H1 (cell line): ENCODE measurements at regions not wholly inside any gene's neighbourhood (a gene's known extent, or its start where the extent isn't known, plus 50 kb on each side); places are given as distances from the start of the nearest gene placed in this dataset.

Experiments used
- CTCF ChIA-PET: fragments of 300-600 bp; sonication (Branson Sonifier 250); formaldehyde crosslinking; loops from one replicate; lab custom pipeline; 2021; ENCODE audit not compliant: partially characterized antibody; lab: Charles Lee
- POLR2A ChIA-PET: fragments of 300-600 bp; sonication (Branson Sonifier 250); formaldehyde crosslinking; loops from one replicate; lab custom pipeline; 2021; ENCODE audit warnings: inconsistent platforms; ENCODE audit not compliant: partially characterized antibody; lab: Charles Lee
- DNase-seq, 2 experiments: peaks; one replicate each; pipeline versions ENCODE4 v3.0.0 to v3.0.0-alpha.2; 2010 to 2022; ENCODE audit warnings: low spot score in 2 of 2, low read depth in 1 of 2, mixed read lengths in 1 of 2
- FAIRE-seq: peaks from 2 replicates; lab custom pipeline; 2011; peaks lifted over from hg19 to GRCh38; lab: Jason Lieb, UNC
- H2AFZ ChIP-seq: 2 replicates; pipeline ENCODE4 v1.8.1; 2012; ENCODE audit warnings: low read length, inconsistent platforms
- H2AK5ac ChIP-seq: 2 replicates; pipeline ENCODE4 v1.6.1; 2013; ENCODE audit warnings: low read depth, low read length
- H2BK120ac ChIP-seq: replicated peaks from 2 replicates; pipeline ENCODE3; 2013; ENCODE audit warnings: low read depth, low read length, inconsistent platforms
- H2BK12ac ChIP-seq: 2 replicates; pipeline ENCODE4 v1.6.1; 2013; ENCODE audit warnings: low read depth, low read length
- H2BK15ac ChIP-seq: 2 replicates; pipeline ENCODE4 v1.6.1; 2013; ENCODE audit warnings: low read length
- H2BK20ac ChIP-seq: 2 replicates; pipeline ENCODE4 v1.6.1; 2013; ENCODE audit warnings: low read length
- H2BK5ac ChIP-seq: 2 replicates; pipeline ENCODE4 v1.6.1; 2013; ENCODE audit warnings: low read depth, low read length
- H3K14ac ChIP-seq: 2 replicates; pipeline ENCODE4 v1.6.1; 2013; ENCODE audit warnings: inconsistent platforms; ENCODE audit not compliant: insufficient read length
- H3K18ac ChIP-seq: 2 replicates; pipeline ENCODE4 v1.6.1; 2013; ENCODE audit warnings: low read length; ENCODE audit errors: extremely low read depth
- H3K23ac ChIP-seq: 2 replicates; pipeline ENCODE4 v1.6.1; 2013; ENCODE audit warnings: inconsistent platforms; ENCODE audit not compliant: insufficient read length
- H3K23me2 ChIP-seq: 2 replicates; pipeline ENCODE4 v1.6.1; 2013; ENCODE audit warnings: low read depth, low read length
- H3K27ac ChIP-seq: 2 replicates; pipeline ENCODE4 v1.6.1; 2011; ENCODE audit warnings: low read depth, low read length, inconsistent platforms
- H3K27me3 ChIP-seq, 4 experiments: replicated peaks in 1 of 4; 1 replicate in 1 of 4; 2 replicates in 3 of 4; pipeline versions ENCODE4 v1.6.1 to v1.8.1; 2011 to 2013; ENCODE audit warnings: low read length in 3 of 4, mild to moderate bottlenecking in 3 of 4, inconsistent platforms in 2 of 4, mixed read lengths in 2 of 4, moderate library complexity in 1 of 4; ENCODE audit not compliant: control insufficient read depth in 3 of 4, insufficient read depth in 3 of 4; ENCODE audit errors: extremely low read depth in 1 of 4
- H3K36me3 ChIP-seq, 4 experiments: 2 replicates each; pipeline versions ENCODE4 v1.6.1 to v1.8.1; 2011 to 2013; ENCODE audit warnings: mild to moderate bottlenecking in 4 of 4, low read length in 3 of 4, moderate library complexity in 2 of 4, control low read depth in 1 of 4, inconsistent platforms in 1 of 4; ENCODE audit not compliant: insufficient read depth in 4 of 4, control insufficient read depth in 2 of 4
- H3K4ac ChIP-seq: replicated peaks from 2 replicates; pipeline ENCODE3; 2013; ENCODE audit warnings: low read length, low read depth, mixed read lengths, inconsistent platforms; ENCODE audit not compliant: insufficient read length
- H3K4me1 ChIP-seq, 4 experiments: replicated peaks in 1 of 4; 1 replicate in 1 of 4; 2 replicates in 3 of 4; pipeline versions ENCODE4 v1.6.1 to v1.8.1; 2011 to 2013; ENCODE audit warnings: low read length in 3 of 4, inconsistent platforms in 2 of 4, mixed read lengths in 1 of 4; ENCODE audit not compliant: insufficient read depth in 4 of 4, control insufficient read depth in 3 of 4
- H3K4me2 ChIP-seq, 2 experiments: 2 replicates each; pipeline versions ENCODE4 v1.6.1 to v1.8.1; 2011 to 2013; ENCODE audit warnings: low read depth in 2 of 2, low read length in 2 of 2, control low read depth in 1 of 2, inconsistent platforms in 1 of 2, mild to moderate bottlenecking in 1 of 2; ENCODE audit not compliant: insufficient read depth in 1 of 2
- H3K4me3 ChIP-seq, 4 experiments: fragments of 200-600, 300-600 bp in 1 of 4; sonication (generic), shearing (Covaris generic), sonication (Bioruptor Twin) in 1 of 4; 2 replicates each; pipeline versions ENCODE4 v1.5.1 to v1.8.1; 2011 to 2016; ENCODE audit warnings: low read length in 4 of 4, low read depth in 3 of 4, control low read depth in 2 of 4, inconsistent platforms in 2 of 4, mild to moderate bottlenecking in 2 of 4, mixed read lengths in 1 of 4, moderate library complexity in 1 of 4; ENCODE audit not compliant: insufficient read depth in 2 of 4; ENCODE audit errors: extremely low read depth in 1 of 4
- H3K56ac ChIP-seq: replicated peaks from 2 replicates; pipeline ENCODE3; 2013; ENCODE audit warnings: low read depth, mild to moderate bottlenecking, mixed read lengths, low read length, inconsistent platforms; ENCODE audit not compliant: insufficient read length
- H3K79me1 ChIP-seq: 2 replicates; pipeline ENCODE4 v1.6.1; 2013; ENCODE audit warnings: low read depth, low read length, control low read depth
- H3K79me2 ChIP-seq, 2 experiments: 2 replicates each; pipeline versions ENCODE4 v1.6.1 to v1.8.1; 2012 to 2013; ENCODE audit warnings: low read length in 2 of 2, mild to moderate bottlenecking in 2 of 2, inconsistent platforms in 1 of 2; ENCODE audit not compliant: insufficient read depth in 2 of 2, control insufficient read depth in 1 of 2
- H3K9ac ChIP-seq, 4 experiments: replicated peaks in 1 of 4; 1 replicate in 1 of 4; 2 replicates in 3 of 4; pipeline versions ENCODE4 v1.6.1 to v1.8.1; 2011 to 2013; ENCODE audit warnings: low read depth in 3 of 4, low read length in 3 of 4, control low read depth in 2 of 4, mild to moderate bottlenecking in 2 of 4, moderate library complexity in 2 of 4, inconsistent platforms in 1 of 4; ENCODE audit errors: extremely low read depth in 1 of 4
- H3K9me3 ChIP-seq, 2 experiments: 2 replicates each; pipeline versions ENCODE4 v1.6.1 to v1.8.1; 2012 to 2013; ENCODE audit warnings: mild to moderate bottlenecking in 2 of 2, moderate library complexity in 2 of 2, control low read depth in 1 of 2, inconsistent platforms in 1 of 2, low read depth in 1 of 2, low read length in 1 of 2, mixed read lengths in 1 of 2; ENCODE audit not compliant: insufficient read depth in 2 of 2
- H4K20me1 ChIP-seq, 2 experiments: replicated peaks in 1 of 2; 2 replicates each; pipeline versions ENCODE3 to v1.8.1; 2011 to 2013; ENCODE audit warnings: inconsistent platforms in 2 of 2, low read length in 2 of 2, mild to moderate bottlenecking in 1 of 2; ENCODE audit not compliant: insufficient read depth in 2 of 2, control insufficient read depth in 1 of 2
- H4K5ac ChIP-seq: 2 replicates; pipeline ENCODE4 v1.6.1; 2013; ENCODE audit warnings: low read length, low read depth, mixed read lengths, inconsistent platforms; ENCODE audit not compliant: insufficient read length
- H4K8ac ChIP-seq: 2 replicates; pipeline ENCODE4 v1.8.0; 2013; ENCODE audit warnings: mild to moderate bottlenecking, moderate library complexity, low read length, inconsistent platforms; ENCODE audit not compliant: insufficient read depth; ENCODE audit errors: extremely low read depth
- H4K91ac ChIP-seq: replicated peaks from 2 replicates; pipeline ENCODE3; 2013; ENCODE audit warnings: low read length, mixed read lengths, inconsistent platforms; ENCODE audit not compliant: insufficient read length
- BACH1 ChIP-seq: IDR thresholded peaks from 2 replicates; pipeline ENCODE4 v1.6.1; 2012; ENCODE audit warnings: low read length, improper control_type of control experiment
- BRCA1 ChIP-seq: IDR thresholded peaks from 2 replicates; pipeline ENCODE4 v1.6.1; 2012; ENCODE audit warnings: low read depth, low read length, improper control_type of control experiment
- EP300 ChIP-seq, 2 experiments: IDR thresholded peaks; 1 replicate in 1 of 2; 2 replicates in 1 of 2; pipeline ENCODE4 v1.6.1; 2011 to 2012; ENCODE audit warnings: low read depth in 2 of 2, low read length in 2 of 2, mild to moderate bottlenecking in 2 of 2, borderline replicate concordance in 1 of 2, inconsistent platforms in 1 of 2, moderate library complexity in 1 of 2
- EZH2 ChIP-seq: fragments of 200-600 bp; sonication (generic); IDR thresholded peaks from 2 replicates; pipeline ENCODE4 v1.7.1; 2012; ENCODE audit warnings: low read depth, mild to moderate bottlenecking, moderate library complexity, low read length, inconsistent platforms; ENCODE audit not compliant: severe bottlenecking
- HDAC6 ChIP-seq: IDR thresholded peaks from one replicate; pipeline ENCODE4 v1.7.1; 2012; ENCODE audit warnings: low read depth, mild to moderate bottlenecking, inconsistent platforms, low read length, moderate library complexity
- KDM1A ChIP-seq: fragments of 200-600, 300-600 bp; sonication (generic); IDR thresholded peaks from 2 replicates; pipeline ENCODE4 v1.7.1; 2016; ENCODE audit warnings: mild to moderate bottlenecking, low read length, borderline replicate concordance
- MAFK ChIP-seq: IDR thresholded peaks from 2 replicates; pipeline ENCODE4 v1.6.1; 2012; ENCODE audit warnings: low read depth, mild to moderate bottlenecking, improper control_type of control experiment, low read length
- RXRA ChIP-seq: IDR thresholded peaks from 2 replicates; pipeline ENCODE4 v1.6.1; 2011; ENCODE audit warnings: low read depth, mild to moderate bottlenecking, low read length, moderate library complexity; ENCODE audit not compliant: insufficient read depth
- SIX5 ChIP-seq: IDR thresholded peaks from 2 replicates; pipeline ENCODE4 v1.6.1; 2011; ENCODE audit warnings: mild to moderate bottlenecking, low read depth, low read length
- SP2 ChIP-seq: IDR thresholded peaks from 2 replicates; pipeline ENCODE4 v1.6.1; 2012; ENCODE audit warnings: mild to moderate bottlenecking, low read length, inconsistent platforms
- SP4 ChIP-seq: IDR thresholded peaks from 2 replicates; pipeline ENCODE4 v1.6.1; 2012; ENCODE audit warnings: low read length, inconsistent platforms
- SRF ChIP-seq: IDR thresholded peaks from 2 replicates; pipeline ENCODE4 v1.6.1; 2011; ENCODE audit warnings: mild to moderate bottlenecking, low read depth, low read length, moderate library complexity
- TAF1 ChIP-seq: IDR thresholded peaks from 2 replicates; pipeline ENCODE4 v1.6.1; 2011; ENCODE audit warnings: mild to moderate bottlenecking, low read depth, low read length
- WGBS, 2 experiments: shearing (Covaris generic) in 1 of 2; methylation state at CpG; one replicate each; pipeline versions ENCODE4 v1.1.6 to v1.1.7; 2013 to 2015; ENCODE audit warnings: low lambda C conversion rate in 2 of 2, mixed read lengths in 2 of 2, inconsistent platforms in 1 of 2, low coverage in 1 of 2, missing lambda C conversion rate in 1 of 2; ENCODE audit not compliant: insufficient replicate concordance in 2 of 2, insufficient coverage in 1 of 2, insufficient read length in 1 of 2; ENCODE audit errors: extremely low coverage in 1 of 2, missing lambda C conversion rate in 1 of 2; 5-methylcytosine and 5-hydroxymethylcytosine counted together
- TF ChIP-seq, protein P1 (sequence below): IDR thresholded peaks from 2 replicates; pipeline ENCODE4 v1.6.1; 2011; ENCODE audit warnings: low read depth, mild to moderate bottlenecking, low read length; ENCODE audit not compliant: insufficient read depth

GRCh38 chr2:151165105-151165684 lies 96.5 kb downstream of the RBM43 start:
- Histone ChIP-seq H3K56ac (no peak overlapping the region), H2BK12ac (no peak overlapping the region), H3K27me3 (no peaks in the 10 kb centered on the region; a peak in 1 of 7 replicates), H2BK15ac (peak overlapping the region; percentile 54; the same call in 1 of the 2 replicates), H3K27ac (no peak overlapping the region), H4K91ac (no peak overlapping the region), H2AFZ (no peak overlapping the region), H3K9ac (no peak overlapping the region), H3K18ac (no peak overlapping the region), H3K79me1 (no peaks in the 10 kb centered on the region), H3K4me1 (peaks cover 0 to 10% (median 7%) of the 10 kb centered on the region in 4 experiments; a peak in 3 of 7 replicates), H4K20me1 (no peaks in the 10 kb centered on the region), H3K23ac (no peak overlapping the region), H3K23me2 (no peaks in the 10 kb centered on the region), H4K8ac (no peak overlapping the region), H2AK5ac (no peak overlapping the region), H3K4me2 (no peak overlapping the region), H3K79me2 (no peaks in the 10 kb centered on the region), H3K36me3 (no peaks in the 10 kb centered on the region), H2BK5ac (no peak overlapping the region), H4K5ac (no peak overlapping the region), H2BK120ac (no peak overlapping the region), H3K14ac (no peak overlapping the region), H3K4me3 (no peak overlapping the region), H3K4ac (no peak overlapping the region), H3K9me3 (no peaks in the 10 kb centered on the region), H2BK20ac (no peak overlapping the region)
- DNase-seq: no peak
- POLR2A ChIA-PET: no interaction called here
- CTCF ChIA-PET: no interaction called here
- FAIRE-seq: no peak
- WGBS, 2 experiments: 89% methylated on average over 5 of the region's 5 CpGs; no CpG with 5 or more reads in 1 of the 2 experiments
- TF ChIP-seq SP4: no peak
- no peak for TF ChIP-seq MAFK
- TF ChIP-seq, protein P1, sequence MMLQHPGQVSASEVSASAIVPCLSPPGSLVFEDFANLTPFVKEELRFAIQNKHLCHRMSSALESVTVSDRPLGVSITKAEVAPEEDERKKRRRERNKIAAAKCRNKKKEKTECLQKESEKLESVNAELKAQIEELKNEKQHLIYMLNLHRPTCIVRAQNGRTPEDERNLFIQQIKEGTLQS: no peak
- no peak for TF ChIP-seq SRF
- TF ChIP-seq RXRA: no peak
- no peak for TF ChIP-seq TAF1
- TF ChIP-seq EZH2: no peak
- TF ChIP-seq BRCA1: no peak
- TF ChIP-seq HDAC6: no peak
- TF ChIP-seq BACH1: no peak
- no peak for TF ChIP-seq KDM1A
- no peak for TF ChIP-seq SP2
- no peak for TF ChIP-seq SIX5
- TF ChIP-seq EP300 (IDR thresholded peaks at IDR 0.05; ENCODE audit: borderline replicate concordance in 1 of 2, low read depth in 2 of 2, low read length in 2 of 2): no peak
